PC-3 (cell line): ENCODE measurements at regions not wholly inside any gene's neighbourhood (a gene's known extent, or its start where the extent isn't known, plus 50 kb on each side); places are given as distances from the start of the nearest gene placed in this dataset.

Source experiments
- ATAC-seq: fragments of 200-7000 bp; cut with Tn5 transposase; 2 replicates; pipeline ENCODE4 v1.9.1; 2020; ENCODE audit warnings: mild to moderate bottlenecking, moderate library complexity
- BruUV-seq: library from RNA; stranded (reverse); fragments of 400-500 nt; replicated peaks from 2 replicates; lab custom pipeline; 2021; lab: Mats Ljungman, UMichigan
- CTCF ChIA-PET: fragments of 300-600 bp; sonication (Branson Sonifier 250); formaldehyde crosslinking; loops from one replicate; lab custom pipeline; 2022; ENCODE audit warnings: antibody characterized with exemption; lab: Charles Lee
- POLR2A ChIA-PET: fragments of 300-600 bp; sonication (Branson Sonifier 250); formaldehyde crosslinking; loops from one replicate; lab custom pipeline; 2022; ENCODE audit warnings: antibody characterized with exemption; ENCODE audit not compliant: unreplicated experiment; lab: Charles Lee
- DNase-seq: peaks from one replicate; pipeline ENCODE4 v3.0.0-alpha.2; 2015
- H2AFZ ChIP-seq: fragments of 300-600 bp; sonication (generic); 2 replicates; pipeline ENCODE4 v1.6.0; 2016; ENCODE audit warnings: antibody characterized with exemption, low read length
- H3F3A ChIP-seq: fragments of 300-600 bp; sonication (generic); one replicate; pipeline ENCODE4 v1.6.0; 2017; ENCODE audit warnings: antibody characterized with exemption, low read length, control low read depth, mild to moderate bottlenecking; ENCODE audit not compliant: unreplicated experiment
- H3K27ac ChIP-seq: fragments of 300-600 bp; sonication (generic); 2 replicates; pipeline ENCODE4 v1.5.1; 2016; ENCODE audit warnings: mild to moderate bottlenecking, low read length
- H3K27me3 ChIP-seq: fragments of 300-600 bp; sonication (generic); 2 replicates; pipeline ENCODE4 v1.6.1; 2016; ENCODE audit warnings: low read length, mixed read lengths
- H3K36me3 ChIP-seq: fragments of 300-600 bp; sonication (generic); 2 replicates; pipeline ENCODE4 v1.6.1; 2016; ENCODE audit warnings: low read depth, mixed run types, low read length, mixed read lengths
- H3K4me1 ChIP-seq: fragments of 300-600 bp; sonication (generic); 2 replicates; pipeline ENCODE4 v1.5.1; 2016; ENCODE audit warnings: low read length; ENCODE audit not compliant: insufficient read depth
- H3K4me2 ChIP-seq: fragments of 300-600 bp; sonication (generic); 2 replicates; pipeline ENCODE4 v1.6.0; 2016; ENCODE audit warnings: low read length
- H3K4me3 ChIP-seq: fragments of 300-600 bp; sonication (generic); 2 replicates; pipeline ENCODE4 v1.5.1; 2016; ENCODE audit warnings: mild to moderate bottlenecking, low read length, mixed read lengths
- H3K79me2 ChIP-seq: fragments of 300-600 bp; sonication (generic); 2 replicates; pipeline ENCODE4 v1.6.1; 2017; ENCODE audit warnings: low read length, mixed read lengths
- H3K9ac ChIP-seq: fragments of 300-600 bp; sonication (generic); 2 replicates; pipeline ENCODE4 v1.6.0; 2016; ENCODE audit warnings: mild to moderate bottlenecking, low read length
- H3K9me2 ChIP-seq: fragments of 300-600 bp; sonication (generic); replicated peaks from 2 replicates; pipeline ENCODE4 v1.6.1; 2016; ENCODE audit warnings: mixed run types, low read length, mixed read lengths
- H3K9me3 ChIP-seq: fragments of 300-600 bp; sonication (generic); 2 replicates; pipeline ENCODE4 v1.6.1; 2016; ENCODE audit warnings: low read length, mixed read lengths
- H4K20me1 ChIP-seq: fragments of 300-600 bp; sonication (generic); 2 replicates; pipeline ENCODE4 v1.6.1; 2016; ENCODE audit warnings: low read length, mixed read lengths
- CTCF ChIP-seq: fragments of 300-600 bp; sonication (generic); conservative IDR thresholded peaks from 2 replicates; pipeline ENCODE4 v1.5.1; 2017; ENCODE audit warnings: antibody characterized with exemption, low read depth, mild to moderate bottlenecking, low read length
- EZH2 ChIP-seq: fragments of 300-600 bp; sonication (generic); IDR thresholded peaks from one replicate; pipeline ENCODE4 v1.6.1; 2017; ENCODE audit warnings: antibody characterized with exemption, mild to moderate bottlenecking, low read length; ENCODE audit not compliant: unreplicated experiment
- EZH2phosphoT487 ChIP-seq: fragments of 300-600 bp; sonication (generic); IDR thresholded peaks from 2 replicates; pipeline ENCODE4 v1.6.1; 2018; ENCODE audit warnings: mild to moderate bottlenecking, antibody characterized with exemption, low read length, borderline replicate concordance
- intact Hi-C: fragments of 100-400 bp; cut with micrococcal nuclease; formaldehyde crosslinking; loops from 2 replicates; pipeline ENCODE4 v1.9.0; 2023

- no peaks in the 10 kb centered on the region for H3K9me2 ChIP-seq
- no peaks in the 10 kb centered on the region for H3K27me3 ChIP-seq
- H3K9me3 ChIP-seq, result no peaks in the 10 kb centered on the region
- CTCF ChIA-PET, result no interaction called here
- H3K79me2 ChIP-seq, result no peaks in the 10 kb centered on the region
- H2AFZ ChIP-seq, result no peak overlapping the region
- H4K20me1 ChIP-seq, result no peaks in the 10 kb centered on the region
- no peak overlapping the region for H3K9ac ChIP-seq
- DNase-seq (no peak), ATAC-seq (no peak)
- POLR2A ChIA-PET, result no interaction called here
- no peaks in the 10 kb centered on the region for H3K4me1 ChIP-seq
- intact Hi-C loops, result no loop called here
- H3K27ac ChIP-seq, result no peak overlapping the region
- no TSS peak for BruUV-seq
- no peak overlapping the region for H3K4me3 ChIP-seq
- no peak overlapping the region for H3K4me2 ChIP-seq
- no peaks in the 10 kb centered on the region for H3K36me3 ChIP-seq
- TF ChIP-seq EZH2, result no peak
- H3F3A ChIP-seq, result no peaks in the 10 kb centered on the region
These were observed 661.6 kb upstream of the NRG3 start for GRCh38 chr10:81213370-81213769.

DNA sequence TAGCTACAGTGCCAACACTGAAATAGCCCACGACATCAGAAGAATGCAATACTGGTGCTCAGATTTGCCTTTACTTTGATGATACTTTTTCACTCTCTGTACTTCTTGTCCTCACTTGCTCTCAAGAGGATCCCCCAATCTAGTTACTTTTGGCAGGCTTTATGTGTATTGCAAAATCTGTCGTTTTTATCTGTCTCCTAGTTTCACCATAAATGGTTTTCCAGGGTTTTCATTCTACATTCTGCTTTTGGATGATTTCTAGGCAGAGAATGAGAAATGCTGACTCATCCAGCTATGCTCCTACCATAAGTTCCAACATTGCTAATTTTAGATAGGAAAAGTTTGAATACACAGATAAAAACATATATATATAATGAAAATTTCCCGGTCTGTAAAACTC lies 659.5 kb upstream of the NRG3 start:
- no TSS peak for BruUV-seq
- Histone ChIP-seq H3K4me2 (no peak overlapping the region), H3F3A (no peaks in the 10 kb centered on the region), H3K9me2 (no peaks in the 10 kb centered on the region), H3K27ac (no peak overlapping the region), H3K79me2 (no peaks in the 10 kb centered on the region), H3K4me3 (no peak overlapping the region), H4K20me1 (no peaks in the 10 kb centered on the region), H3K27me3 (no peaks in the 10 kb centered on the region), H2AFZ (no peak overlapping the region), H3K36me3 (no peaks in the 10 kb centered on the region), H3K9me3 (no peaks in the 10 kb centered on the region), H3K9ac (no peak overlapping the region), H3K4me1 (no peaks in the 10 kb centered on the region)
- ChIA-PET CTCF (no interaction called here), POLR2A (no interaction called here)
- no peak for TF ChIP-seq EZH2phosphoT487
- intact Hi-C loops, result no loop called here
- ATAC-seq, result no peak
- no peak for DNase-seq

GRCh38 chr10:81216949-81217348 lies 658.0 kb upstream of the NRG3 start:
- Histone ChIP-seq H3K9ac (no peak overlapping the region), H3K36me3 (no peaks in the 10 kb centered on the region)

More at GRCh38 chr10:81216949-81217348, 658.0 kb upstream of the NRG3 start:
- Histone ChIP-seq H3K4me2 (no peak overlapping the region), H3K9me3 (no peaks in the 10 kb centered on the region), H3K27me3 (no peaks in the 10 kb centered on the region), H3K4me1 (no peaks in the 10 kb centered on the region), H3K27ac (no peak overlapping the region), H3F3A (no peaks in the 10 kb centered on the region), H4K20me1 (no peaks in the 10 kb centered on the region), H3K9me2 (no peaks in the 10 kb centered on the region), H2AFZ (no peak overlapping the region), H3K4me3 (no peak overlapping the region), H3K79me2 (no peaks in the 10 kb centered on the region)
- TF ChIP-seq EZH2phosphoT487 (no peak), EZH2 (no peak), CTCF (no peak)
- no TSS peak for BruUV-seq
- CTCF ChIA-PET, result no interaction called here
- POLR2A ChIA-PET, result no interaction called here
- ATAC-seq, result no peak
- no peak for DNase-seq
- intact Hi-C loops, result no loop called here
